Parathyroid adenoma (tissue), 2 donors: ENCODE measurements at regions not wholly inside any gene's neighbourhood (a gene's known extent, or its start where the extent isn't known, plus 50 kb on each side); places are given as distances from the start of the nearest gene placed in this dataset.

Source experiments
- H2AFZ ChIP-seq: fragments of 300-600 bp; sonication (generic); one replicate; pipeline ENCODE4 v1.7.0; 2017; ENCODE audit warnings: antibody characterized with exemption, mild to moderate bottlenecking
- H3K27ac ChIP-seq: fragments of 300-600 bp; sonication (generic); one replicate; pipeline ENCODE4 v1.7.0; 2017
- H3K27me3 ChIP-seq: fragments of 300-600 bp; sonication (generic); one replicate; pipeline ENCODE4 v1.7.0; 2017; ENCODE audit warnings: low read length; ENCODE audit not compliant: control insufficient read depth, insufficient read depth
- H3K36me3 ChIP-seq: fragments of 300-600 bp; sonication (generic); one replicate; pipeline ENCODE4 v1.7.0; 2017; ENCODE audit warnings: low read length; ENCODE audit not compliant: control insufficient read depth, insufficient read depth
- H3K4me1 ChIP-seq: fragments of 300-600 bp; sonication (generic); one replicate; pipeline ENCODE4 v1.7.0; 2017; ENCODE audit warnings: control low read depth
- H3K4me2 ChIP-seq: fragments of 300-600 bp; sonication (generic); one replicate; pipeline ENCODE4 v1.7.0; 2017; ENCODE audit warnings: low read length
- H3K4me3 ChIP-seq: fragments of 300-600 bp; sonication (generic); one replicate; pipeline ENCODE4 v1.7.0; 2017; ENCODE audit warnings: low read depth, low read length
- H3K79me2 ChIP-seq: fragments of 300-600 bp; sonication (generic); one replicate; pipeline ENCODE4 v1.7.0; 2017; ENCODE audit warnings: control low read depth
- H3K9ac ChIP-seq: fragments of 300-600 bp; sonication (generic); one replicate; pipeline ENCODE4 v1.7.0; 2017; ENCODE audit warnings: mild to moderate bottlenecking
- H3K9me3 ChIP-seq: fragments of 300-600 bp; sonication (generic); one replicate; pipeline ENCODE4 v1.7.0; 2017; ENCODE audit warnings: low read length; ENCODE audit not compliant: control insufficient read depth
- CTCF ChIP-seq: fragments of 300-600 bp; sonication (generic); IDR thresholded peaks from one replicate; pipeline ENCODE4 v1.7.0; 2017; ENCODE audit warnings: antibody characterized with exemption, mild to moderate bottlenecking
- donor health status: primary hyperparathyroidism.

- Histone ChIP-seq H3K9ac (no peak overlapping the region), H3K36me3 (no peaks in the 10 kb centered on the region), H3K4me3 (no peak overlapping the region), H3K4me2 (no peak overlapping the region), H3K9me3 (no peaks in the 10 kb centered on the region), H3K27me3 (no peaks in the 10 kb centered on the region), H3K4me1 (no peaks in the 10 kb centered on the region), H2AFZ (no peak overlapping the region), H3K27ac (no peak overlapping the region), H3K79me2 (no peaks in the 10 kb centered on the region)
- TF ChIP-seq CTCF: no peak
Measured at GRCh38 chr3:113152849-113153248, 58.5 kb upstream of the BOC start.

GRCh38 chr3:113153499-113154107 is 57.8 kb upstream of the BOC start:
- no peak overlapping the region for H3K27ac ChIP-seq
- no peak overlapping the region for H3K4me2 ChIP-seq
- TF ChIP-seq CTCF: no peak

GRCh38 chr3:113156816-113157333 is 54.5 kb upstream of the BOC start:
- TF ChIP-seq CTCF: no peak
- no peaks in the 10 kb centered on the region for H3K9me3 ChIP-seq
- H2AFZ ChIP-seq: no peak overlapping the region
- no peaks in the 10 kb centered on the region for H3K36me3 ChIP-seq
- no peaks in the 10 kb centered on the region for H3K4me1 ChIP-seq
- H3K79me2 ChIP-seq: no peaks in the 10 kb centered on the region
- no peak overlapping the region for H3K4me3 ChIP-seq
- no peaks in the 10 kb centered on the region for H3K27me3 ChIP-seq
- H3K27ac ChIP-seq: no peak overlapping the region
- H3K4me2 ChIP-seq: no peak overlapping the region
- no peak overlapping the region for H3K9ac ChIP-seq

More at GRCh38 chr3:113153499-113154107, 57.8 kb upstream of the BOC start:
- Histone ChIP-seq H3K9ac (no peak overlapping the region), H3K4me3 (no peak overlapping the region), H3K79me2 (no peaks in the 10 kb centered on the region), H2AFZ (no peak overlapping the region), H3K36me3 (no peaks in the 10 kb centered on the region), H3K27me3 (no peaks in the 10 kb centered on the region), H3K4me1 (no peaks in the 10 kb centered on the region), H3K9me3 (no peaks in the 10 kb centered on the region)

GRCh38 chr3:113157408-113158030 is 53.8 kb upstream of the BOC start:
- no peak for TF ChIP-seq CTCF
- Histone ChIP-seq H2AFZ (no peak overlapping the region), H3K27ac (no peak overlapping the region), H3K79me2 (no peaks in the 10 kb centered on the region), H3K4me3 (no peak overlapping the region), H3K9ac (no peak overlapping the region), H3K4me2 (no peak overlapping the region), H3K9me3 (no peaks in the 10 kb centered on the region), H3K4me1 (no peaks in the 10 kb centered on the region), H3K36me3 (no peaks in the 10 kb centered on the region), H3K27me3 (no peaks in the 10 kb centered on the region)

GRCh38 chr3:113158171-113158570 is 53.2 kb upstream of the BOC start:
- no peak overlapping the region for H3K27ac ChIP-seq
- no peak overlapping the region for H3K4me2 ChIP-seq
- H3K4me1 ChIP-seq: no peaks in the 10 kb centered on the region
- no peaks in the 10 kb centered on the region for H3K27me3 ChIP-seq
- no peaks in the 10 kb centered on the region for H3K79me2 ChIP-seq
- no peak overlapping the region for H3K4me3 ChIP-seq
- H2AFZ ChIP-seq: no peak overlapping the region
- H3K9ac ChIP-seq: no peak overlapping the region
- TF ChIP-seq CTCF: no peak
- no peaks in the 10 kb centered on the region for H3K9me3 ChIP-seq
- no peaks in the 10 kb centered on the region for H3K36me3 ChIP-seq
